AML-193 (cell line): ENCODE measurements at regions not wholly inside any gene's neighbourhood (a gene's known extent, or its start where the extent isn't known, plus 50 kb on each side); places are given as distances from the start of the nearest gene placed in this dataset.
A peak's percentile ranks its signal among the peaks of the same experiment; 100 is the strongest.

Experiments used
- DNase-seq, 2 experiments: peaks; one replicate each; lab custom pipeline; 2025; lab: John Stamatoyannopoulos, UW

DNA sequence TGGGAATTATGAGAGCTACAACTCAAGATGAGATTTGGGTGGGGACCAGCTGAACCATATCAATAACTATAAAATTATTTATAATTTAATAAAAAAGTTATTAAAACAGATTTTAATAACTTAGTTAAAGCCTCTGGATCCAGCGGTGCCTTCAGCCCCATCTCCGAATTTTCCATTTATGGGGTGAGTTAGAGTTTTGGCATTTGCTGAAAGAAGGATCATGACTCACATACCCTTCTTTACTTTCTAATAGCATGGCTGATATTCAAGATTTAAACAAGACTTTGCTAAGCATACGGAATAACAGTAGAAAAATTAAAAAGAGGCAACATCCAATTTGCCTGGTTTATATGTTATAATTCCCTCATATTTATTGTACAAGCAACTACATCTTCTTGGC, 94.5 kb downstream of the RDH14 start:
- no peak for DNase-seq

DNA sequence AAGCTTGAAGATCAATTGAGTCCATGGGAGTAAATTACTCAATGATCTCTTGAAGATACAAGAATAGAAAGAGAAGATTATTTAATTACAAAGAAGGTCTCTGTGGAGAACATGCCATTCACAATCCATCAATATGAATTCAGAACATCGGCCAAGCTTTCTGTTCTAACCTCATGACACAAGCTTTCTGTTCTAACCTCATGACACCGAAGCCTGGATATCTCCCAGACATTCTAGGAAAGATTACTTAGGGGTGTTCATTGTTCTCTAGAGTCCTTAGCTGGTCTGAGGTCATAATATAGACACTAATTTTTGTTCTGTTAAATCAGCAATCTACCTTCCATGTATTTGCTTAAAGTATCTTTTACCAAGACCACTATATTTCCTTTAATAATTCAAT, 95.5 kb downstream of the RDH14 start:
- no peak for DNase-seq

DNA sequence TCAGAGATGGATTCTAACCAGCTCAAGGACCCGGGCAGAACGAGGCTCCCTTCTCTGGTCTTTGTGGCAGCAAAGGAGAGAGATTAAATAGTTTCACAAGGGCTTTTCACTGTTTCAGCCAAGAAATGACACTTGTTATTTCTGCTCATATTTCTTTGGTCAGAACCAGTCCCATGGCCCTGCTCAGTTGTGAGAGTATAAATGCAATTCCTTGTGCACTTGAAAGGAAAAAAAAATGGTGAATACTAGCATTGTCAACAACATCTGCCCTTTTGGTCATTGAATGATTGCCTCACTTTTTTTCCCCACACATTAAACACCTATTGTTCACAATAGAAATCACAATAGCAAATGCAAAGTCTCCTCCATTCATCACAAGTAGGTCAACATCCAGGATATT, 104.4 kb downstream of the RDH14 start:
- no peak for DNase-seq

DNA sequence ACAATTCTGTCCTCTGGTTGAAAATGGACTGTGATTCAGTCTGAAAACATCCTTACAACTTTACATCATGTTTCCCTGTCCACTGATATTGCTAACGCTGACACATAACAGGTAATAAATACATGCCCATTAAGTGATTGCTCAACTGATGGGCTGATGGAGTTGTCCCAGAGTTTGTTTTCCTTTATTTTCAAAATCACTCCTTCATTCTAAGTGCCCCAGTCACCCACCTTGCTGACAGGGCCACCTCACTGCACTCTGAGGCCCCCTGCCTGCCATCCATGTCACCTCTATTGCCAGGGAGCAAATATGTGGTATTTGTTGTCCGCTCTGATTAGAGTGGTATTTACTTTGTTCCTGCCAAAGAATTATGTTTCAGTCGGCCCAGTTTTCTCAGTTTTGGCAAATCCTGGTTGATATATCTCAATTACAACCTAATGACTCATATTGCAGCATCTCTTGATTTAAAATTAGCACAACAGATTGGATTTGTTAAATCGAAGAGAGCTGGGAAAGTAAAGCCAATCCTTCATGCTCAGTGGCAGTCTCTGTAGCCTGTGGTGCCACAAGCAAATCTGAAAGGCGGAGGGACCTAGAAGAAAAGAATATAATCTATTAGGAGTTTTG, 105.1 kb downstream of the RDH14 start:
- no peak for DNase-seq

DNA sequence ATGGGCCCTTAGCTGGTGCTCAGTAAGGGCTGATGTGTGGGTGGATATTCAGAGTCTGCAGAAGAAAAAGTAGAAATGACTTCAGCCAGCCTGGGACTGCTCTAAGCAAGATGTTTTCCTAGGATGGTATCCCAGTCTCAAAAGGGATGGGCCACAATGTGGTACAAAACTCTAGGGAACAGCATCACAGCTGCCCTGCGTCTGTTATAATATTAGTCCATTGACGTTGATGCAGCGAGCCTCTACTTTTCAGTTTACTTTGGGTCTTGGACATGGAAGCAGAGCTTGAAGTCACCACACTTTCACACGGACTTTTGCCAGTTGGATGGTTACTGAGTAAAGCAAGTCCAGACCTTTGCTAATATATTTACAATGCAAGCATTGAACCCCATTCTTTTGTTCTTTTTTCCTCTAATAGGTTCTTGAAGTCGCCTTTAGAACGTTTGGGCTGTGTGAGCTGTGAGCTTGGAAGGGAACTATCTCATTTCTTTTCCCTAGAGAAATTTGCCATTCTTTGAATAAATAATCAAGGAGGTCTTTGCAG, 105.7 kb downstream of the RDH14 start:
- DNase-seq: no peak

DNA sequence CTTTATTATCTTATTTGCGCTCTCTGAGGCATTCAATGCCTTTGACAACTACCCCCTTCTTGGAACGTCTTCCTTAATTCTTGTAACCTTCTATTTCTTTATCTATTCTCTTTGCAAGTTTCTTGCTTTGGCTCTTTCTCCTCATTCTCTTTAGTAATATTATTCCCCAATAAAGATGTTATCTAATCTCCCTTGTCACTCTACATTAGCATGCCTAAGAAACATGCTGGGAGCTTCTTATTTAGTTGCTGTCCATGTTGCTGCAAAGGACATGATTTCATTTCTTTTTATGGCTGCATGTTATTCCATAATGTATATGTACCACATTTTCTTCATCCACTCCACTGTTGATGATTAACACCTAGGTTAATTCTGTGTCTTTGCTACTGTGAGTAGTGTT, 113.7 kb downstream of the RDH14 start:
- no peak for DNase-seq

DNA sequence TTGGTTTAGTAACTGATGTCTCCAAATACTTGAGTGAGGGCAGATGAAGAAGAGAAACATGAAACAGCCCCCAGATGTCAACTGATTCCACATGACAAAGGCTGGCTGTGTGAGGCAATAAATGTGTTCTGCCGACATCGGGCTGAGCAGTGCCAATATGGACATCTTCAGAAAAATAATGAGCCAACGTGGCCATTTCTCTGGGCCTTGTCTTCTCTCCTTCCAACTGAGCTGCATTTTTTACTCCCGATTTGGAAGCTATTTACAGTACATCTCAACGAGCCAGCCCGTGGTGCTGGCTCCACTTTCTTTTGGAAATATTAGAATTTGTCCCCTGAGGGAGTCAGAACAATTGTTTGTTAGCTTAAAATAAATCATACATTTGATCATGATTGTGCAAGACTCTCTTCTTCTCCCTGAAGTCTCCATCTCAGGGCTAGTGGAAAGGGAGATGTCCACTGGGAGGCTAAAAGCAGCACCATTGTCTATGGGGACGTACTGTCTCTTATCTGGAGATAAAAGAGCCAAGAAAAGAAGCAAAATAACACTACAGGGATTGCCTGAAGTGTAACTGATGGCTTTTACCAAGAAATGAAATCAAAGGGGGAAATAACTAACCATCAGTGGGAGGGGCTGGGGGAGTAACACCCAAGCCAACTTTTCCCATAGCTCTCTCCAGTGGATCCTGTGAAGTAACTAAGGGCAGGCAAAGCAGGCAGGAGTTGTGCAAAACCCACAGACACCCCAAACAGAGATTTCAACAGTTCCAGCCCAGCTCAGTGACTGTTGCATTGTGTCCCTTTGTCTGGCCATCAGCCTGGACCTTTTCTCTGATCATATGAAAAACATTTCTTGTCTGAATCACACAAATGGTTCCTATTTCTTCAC, 114.8 kb downstream of the RDH14 start:
- DNase-seq: no peak

DNA sequence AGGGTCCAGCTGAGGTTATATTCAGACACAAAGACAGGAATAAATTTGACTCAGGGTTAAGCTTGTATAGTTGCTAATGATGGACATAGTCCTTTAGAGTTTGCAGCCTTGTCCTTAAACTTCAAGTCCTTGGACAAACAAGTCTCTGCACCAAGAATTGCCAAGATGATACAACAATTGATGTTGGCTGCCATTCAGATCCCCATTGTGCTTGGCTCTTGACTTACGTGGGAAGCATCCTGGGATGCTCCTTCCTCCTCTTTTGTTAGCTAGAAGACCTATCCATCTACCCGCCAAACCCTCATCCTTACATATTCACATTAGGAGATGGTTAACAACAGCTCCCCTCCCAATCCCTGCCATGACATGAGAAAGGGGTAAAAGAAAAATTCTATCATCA, 115.6 kb downstream of the RDH14 start:
- DNase-seq: no peak

DNA sequence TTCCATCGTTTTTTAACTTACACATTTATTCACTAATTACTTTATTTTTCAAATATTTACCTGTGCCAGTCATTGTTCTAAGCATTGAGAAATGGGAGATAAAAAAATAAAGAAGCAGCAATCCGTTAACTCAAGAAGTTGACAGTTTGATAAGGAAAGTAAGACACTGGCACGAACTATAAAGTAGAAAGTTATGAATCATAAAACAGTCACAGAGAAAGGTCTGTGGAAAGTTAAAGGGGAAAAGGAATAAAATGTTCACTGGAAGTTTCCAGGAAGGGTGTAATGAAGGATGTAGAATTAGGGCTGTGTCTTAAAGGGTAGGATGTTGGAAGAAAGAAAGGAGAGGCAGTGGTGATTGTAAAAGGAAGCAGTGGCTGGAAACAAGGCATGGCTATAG, 118.9 kb downstream of the RDH14 start:
- DNase-seq: no peak

DNA sequence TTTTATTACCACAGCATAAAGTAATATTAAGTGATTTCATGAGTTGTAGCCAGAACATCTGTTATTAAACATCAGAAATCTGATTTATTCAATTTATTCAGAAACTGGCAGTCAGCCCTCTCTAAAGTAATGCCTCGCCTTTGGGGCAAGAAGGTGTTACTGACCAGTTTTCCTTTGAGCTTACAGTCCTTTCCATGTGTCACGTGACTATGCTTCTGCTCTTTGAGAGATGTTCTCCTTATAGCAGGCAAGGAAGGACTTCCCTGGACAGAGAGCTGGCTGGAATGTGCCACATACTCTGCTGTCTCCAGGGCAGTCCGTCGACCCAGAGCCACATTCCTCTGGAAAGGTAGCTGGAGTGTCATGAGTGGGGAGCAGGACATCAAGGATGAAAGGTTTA, 119.7 kb downstream of the RDH14 start:
- no peak for DNase-seq

DNA sequence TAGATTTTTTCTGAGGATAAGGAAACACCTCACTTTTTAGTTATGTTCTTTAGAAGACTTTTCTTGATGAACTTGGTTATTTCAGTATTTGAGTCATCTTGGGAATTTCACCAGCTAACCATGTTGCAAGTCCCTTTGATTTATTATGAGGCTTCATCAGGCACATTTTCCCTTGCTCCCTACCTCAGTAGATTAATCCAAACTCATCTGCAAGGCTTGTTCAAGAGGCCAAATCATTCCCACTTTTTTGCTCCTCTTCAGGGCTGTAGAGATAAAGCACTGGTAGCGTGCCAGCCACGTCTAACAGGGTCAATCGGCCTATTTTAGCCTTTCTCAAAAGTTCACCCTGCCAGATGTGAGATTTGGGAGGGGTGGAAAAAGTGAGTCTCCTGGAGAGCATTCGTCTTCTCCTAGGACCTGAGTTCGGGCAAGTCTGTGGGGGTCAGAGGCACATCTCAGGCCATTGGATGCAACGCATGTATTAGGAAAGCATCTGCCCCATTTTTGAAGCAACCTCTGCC, 120.3 kb downstream of the RDH14 start:
- DNase-seq: no peak

DNA sequence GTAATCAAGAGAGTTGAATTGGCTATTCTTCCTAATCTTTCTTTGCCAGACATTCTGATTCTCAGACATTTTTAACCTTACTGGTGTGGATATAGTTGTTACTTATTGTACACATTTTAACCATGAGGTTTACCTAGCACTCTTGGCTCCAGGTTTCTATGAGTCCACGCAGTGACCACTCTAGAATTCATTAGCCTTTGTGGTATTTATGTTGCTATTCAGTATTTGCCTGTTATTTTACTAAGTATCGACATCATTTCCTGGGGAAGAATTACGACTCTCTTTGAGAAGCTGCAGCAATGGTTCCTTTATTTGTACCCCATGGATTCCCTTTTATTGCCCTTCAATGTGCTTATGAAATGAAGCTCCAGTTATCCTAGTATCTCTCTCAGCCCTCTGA, 120.7 kb downstream of the RDH14 start:
- DNase-seq: no peak

DNA sequence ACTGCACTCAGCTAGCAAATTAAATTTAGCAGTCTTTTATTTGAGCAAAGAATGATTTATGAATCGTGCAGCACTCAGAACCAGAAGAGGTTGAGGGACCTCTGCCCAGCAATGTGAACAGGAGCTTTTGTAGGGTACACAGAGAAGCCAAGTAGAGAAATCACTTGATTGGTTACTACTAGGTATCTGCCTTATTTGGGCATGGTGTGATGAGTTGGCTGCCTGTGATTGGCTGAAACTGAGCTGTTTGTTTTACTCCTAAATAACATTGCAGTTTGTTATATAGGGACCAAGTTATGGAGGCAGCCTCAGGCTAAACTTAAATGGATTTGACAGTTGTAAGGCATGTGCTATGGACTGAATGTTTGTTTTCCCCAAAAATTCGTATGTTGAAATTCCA, 122.5 kb downstream of the RDH14 start:
- no peak for DNase-seq

DNA sequence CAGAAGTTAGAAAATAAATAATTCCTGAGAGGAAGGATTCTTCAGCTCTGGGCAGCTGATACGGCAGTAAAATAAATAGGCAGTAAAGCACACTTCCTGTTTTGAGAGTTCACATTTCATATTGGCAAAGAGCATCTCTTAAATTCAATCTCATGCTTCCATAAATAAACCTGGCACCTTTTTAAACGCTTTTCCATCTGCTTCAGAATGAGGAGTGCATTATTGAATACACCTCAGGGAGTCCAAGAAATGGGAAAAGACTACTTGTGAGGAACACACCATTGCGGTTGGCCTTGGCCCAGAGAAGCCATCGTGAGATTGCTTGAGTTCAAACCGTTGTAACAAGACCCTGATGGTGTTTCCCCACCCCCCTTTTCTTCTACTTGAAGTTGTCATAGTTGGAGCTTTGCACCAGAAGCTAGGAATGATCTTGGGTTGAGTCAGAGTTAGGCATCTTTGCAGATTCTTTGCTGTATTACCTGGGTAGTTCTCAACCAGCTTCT, 123.9 kb downstream of the RDH14 start:
- DNase-seq: no peak

DNA sequence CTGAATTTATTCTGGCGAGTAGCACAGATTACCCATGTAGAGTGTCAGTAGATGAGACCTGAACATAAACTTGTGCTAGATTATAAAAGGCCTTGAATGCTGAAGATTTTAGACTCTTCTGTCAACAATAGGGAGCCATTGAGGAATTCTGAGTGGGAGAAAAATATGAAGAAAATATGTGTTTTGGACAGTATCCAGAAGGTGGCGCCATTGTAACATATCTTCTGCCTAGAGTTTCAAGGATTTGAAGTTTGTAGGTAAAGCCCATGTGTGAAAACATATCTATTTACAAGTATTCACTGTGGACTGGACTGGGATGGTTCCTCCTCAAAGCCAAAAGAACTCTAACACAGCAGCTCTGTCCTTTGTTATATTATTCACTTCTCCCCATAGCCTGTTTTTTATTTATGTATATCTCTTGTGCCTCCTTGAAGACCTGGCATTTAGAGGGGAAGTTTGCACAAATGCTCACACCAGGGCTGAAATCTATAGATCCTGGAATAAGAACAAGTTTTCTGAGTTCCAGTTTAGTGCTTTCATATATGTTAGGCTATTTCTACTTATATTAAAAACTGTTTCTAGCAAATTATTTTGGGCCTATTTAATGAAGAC, 124.9 kb downstream of the RDH14 start:
- DNase-seq: peak; percentile 2 to 43

DNA sequence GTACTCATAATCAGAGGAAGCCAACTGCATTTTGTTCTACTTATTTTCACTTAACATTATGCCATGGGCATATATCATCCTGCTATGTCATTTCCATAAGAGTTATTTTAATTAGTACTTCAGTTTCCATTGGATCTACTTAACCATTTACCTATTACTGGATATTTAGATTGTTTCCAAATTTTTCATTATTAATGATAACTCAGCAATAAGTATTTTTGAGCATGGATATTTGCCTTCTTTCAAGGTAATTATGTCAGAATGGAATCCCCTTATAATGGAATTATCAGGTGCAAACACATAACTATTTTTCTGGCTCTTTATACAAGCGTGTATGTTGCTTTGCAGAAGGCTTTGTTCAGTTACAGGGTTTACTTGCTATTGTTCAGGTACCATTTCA, 126.6 kb downstream of the RDH14 start:
- DNase-seq: no peak

DNA sequence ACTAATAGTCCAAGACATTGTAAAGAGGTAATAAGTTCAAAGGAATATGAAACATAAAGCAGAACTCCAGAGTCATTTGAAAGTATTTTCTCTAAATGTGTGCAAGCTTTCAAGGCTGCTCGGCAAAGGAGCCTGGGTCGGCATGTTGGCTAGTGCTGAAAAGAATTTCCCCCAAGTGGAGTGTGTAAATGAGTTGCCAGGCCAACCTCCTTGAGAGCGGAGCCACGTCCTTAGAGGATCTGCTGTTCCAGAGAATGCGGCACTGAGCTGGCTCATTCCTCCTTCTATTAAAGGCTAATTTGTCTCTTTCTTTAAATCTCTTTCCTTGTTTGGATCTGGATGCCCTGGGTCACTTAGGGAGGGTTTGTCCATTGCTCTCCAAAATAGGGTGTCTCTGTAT, 127.5 kb downstream of the RDH14 start:
- no peak for DNase-seq

DNA sequence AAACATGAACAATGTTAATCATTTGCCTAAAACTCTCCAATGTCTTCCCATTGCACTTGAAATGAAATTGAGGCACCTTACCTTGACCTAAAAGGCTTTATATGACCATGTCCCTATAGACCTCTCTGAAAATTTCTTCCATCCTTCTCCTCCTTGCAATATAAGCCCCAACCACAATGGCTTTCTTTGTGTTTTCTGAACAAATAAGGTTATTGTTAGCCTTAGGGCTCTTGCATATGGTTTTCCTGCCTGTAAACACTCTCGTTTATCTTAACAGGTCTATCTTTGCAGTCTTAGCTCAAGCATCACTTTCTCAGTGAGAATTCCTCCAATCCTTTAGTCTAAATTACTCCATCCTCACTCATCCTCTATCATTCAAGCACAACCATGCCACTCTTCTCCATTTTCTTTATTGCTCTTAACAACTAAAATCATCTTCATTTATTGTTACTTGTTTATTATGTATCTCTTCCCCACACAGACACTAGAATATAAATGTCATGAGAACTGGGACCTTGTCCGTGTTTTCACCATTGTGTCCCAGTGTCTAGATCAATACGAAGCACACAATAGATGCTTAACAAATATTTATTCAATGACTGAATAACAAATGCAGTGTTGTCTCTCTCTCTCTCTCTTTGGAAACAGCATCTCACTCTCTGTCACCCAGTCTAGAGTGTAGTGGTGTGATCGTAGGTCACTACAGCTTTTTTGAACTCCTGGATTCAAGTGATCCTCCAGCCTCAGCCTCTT, 129.3 kb downstream of the RDH14 start:
- no peak for DNase-seq

DNA sequence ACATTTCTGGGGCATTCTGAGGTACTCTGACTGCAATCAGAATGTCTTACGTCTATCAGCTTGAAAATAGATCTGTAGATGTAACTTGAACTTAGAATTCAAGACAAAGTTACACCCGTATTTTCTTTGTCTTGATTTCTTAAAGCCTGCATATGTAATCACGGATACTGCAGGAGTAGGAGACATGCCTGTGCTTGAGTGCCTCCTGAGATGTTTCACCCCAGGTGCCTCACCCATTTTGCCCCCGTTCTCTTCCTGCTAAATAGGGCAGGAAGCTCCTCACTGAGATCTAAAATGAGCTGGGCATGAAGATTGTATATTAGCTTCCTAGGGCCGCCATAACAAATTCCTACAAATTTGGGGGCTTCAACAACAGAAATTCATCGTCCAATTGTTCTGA, 131.9 kb downstream of the RDH14 start:
- no peak for DNase-seq

DNA sequence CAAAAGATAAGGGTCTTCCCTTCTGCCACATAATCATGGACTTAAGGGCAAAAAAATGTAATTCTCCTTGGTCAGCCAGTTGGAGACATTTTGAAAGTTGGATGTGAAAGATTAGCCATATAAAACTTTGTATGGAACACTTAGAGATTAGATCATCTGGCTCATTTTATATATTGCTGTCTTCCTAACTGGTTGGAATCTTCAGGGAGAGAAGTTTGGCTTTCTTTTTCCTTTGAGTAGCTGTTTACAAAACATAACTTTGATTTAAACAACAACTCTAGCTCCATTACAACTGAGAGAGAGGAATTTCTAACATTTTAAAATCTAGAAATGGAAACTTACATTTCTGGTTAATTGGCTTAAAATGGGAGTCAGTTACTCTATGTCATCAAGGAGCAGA, 132.7 kb downstream of the RDH14 start:
- DNase-seq: no peak

DNA sequence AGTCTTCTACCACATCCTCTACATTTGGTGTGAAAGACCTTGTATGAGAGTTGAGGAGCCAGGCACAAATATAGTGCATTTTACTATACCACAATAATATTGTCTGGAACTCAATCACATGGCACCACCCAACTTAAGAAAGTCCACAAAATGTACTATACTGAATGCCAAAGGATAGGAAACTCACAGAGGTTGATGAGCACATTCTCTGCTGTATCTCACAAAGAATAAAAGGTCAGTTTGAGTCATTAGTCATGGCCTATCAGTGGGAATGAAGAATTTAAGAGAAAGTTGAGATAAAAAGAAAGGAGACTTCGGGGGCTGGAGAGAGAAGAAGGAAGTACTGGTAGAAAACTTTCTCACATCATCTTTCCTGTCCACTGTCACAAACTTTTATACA, 134.3 kb downstream of the RDH14 start:
- no peak for DNase-seq

DNA sequence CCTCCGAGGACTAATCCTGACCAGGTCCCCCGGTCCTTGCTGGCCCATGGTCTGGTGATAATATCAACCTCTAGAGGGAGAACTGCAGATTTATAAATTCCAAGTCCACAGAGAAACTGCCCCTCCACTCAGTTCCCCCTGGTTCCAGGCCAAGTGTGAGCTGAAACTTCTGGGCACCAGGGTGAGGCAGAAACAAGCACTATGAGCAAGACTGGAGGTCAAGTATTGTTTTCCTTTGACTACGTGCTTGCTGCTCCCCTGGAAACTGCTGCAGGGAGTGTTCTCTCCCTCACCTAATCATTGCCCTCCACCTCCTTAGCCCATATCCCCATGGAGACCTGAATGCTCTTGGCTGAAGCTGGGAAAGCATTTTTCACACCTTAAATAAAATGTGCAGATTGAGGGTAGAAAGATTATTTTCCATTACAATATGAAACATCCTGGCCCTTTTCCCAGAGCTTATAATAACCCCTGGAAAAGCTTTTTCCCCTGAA, 135.2 kb downstream of the RDH14 start:
- DNase-seq: no peak
